A673 (cell line): ENCODE measurements at regions not wholly inside any gene's neighbourhood (a gene's known extent, or its start where the extent isn't known, plus 50 kb on each side); places are given as distances from the start of the nearest gene placed in this dataset.

Experiments used
- CTCF ChIP-seq: fragments of 300-800, 200-600 bp; sonication (generic); conservative IDR thresholded peaks from 2 replicates; pipeline ENCODE4 v1.5.1; 2017; ENCODE audit warnings: low read depth, mild to moderate bottlenecking, antibody characterized with exemption, low read length, moderate library complexity, mixed read lengths
- EZH2 ChIP-seq: fragments of 200-600 bp; sonication (generic); IDR thresholded peaks from 2 replicates; pipeline ENCODE4 v1.6.1; 2017; ENCODE audit warnings: borderline replicate concordance, low read depth, mild to moderate bottlenecking, mixed read lengths, antibody characterized with exemption, low read length; ENCODE audit not compliant: poor library complexity, severe bottlenecking

- TF ChIP-seq CTCF: no peak
- TF ChIP-seq EZH2: no peak
Measured at GRCh38 chr18:55830544-55830943, 242.6 kb upstream of the TCF4 start.
